ENCODE measurements at regions not wholly inside any gene's neighbourhood (a gene's known extent, or its start where the extent isn't known, plus 50 kb on each side); places are given as distances from the start of the nearest gene placed in this dataset.

GRCh38 chr3:73680391-73681095, 55.8 kb upstream of the PDZRN3 start:
- DNase-seq (ENCODE audit: low read depth) (no peak), FAIRE-seq (no peak)
- H3K4me3 ChIP-seq (ENCODE audit: low read depth, low read length), result no peak overlapping the region
- no peaks in the 10 kb centered on the region for H3K27me3 ChIP-seq (ENCODE audit: control insufficient read depth, insufficient read depth, low read length)
- TF ChIP-seq CTCF (IDR thresholded peaks at IDR 0.05; ENCODE audit: insufficient read depth, low read length, severe bottlenecking), result no peak
- H3K36me3 ChIP-seq (ENCODE audit: control insufficient read depth, insufficient read depth, low read length), result no peaks in the 10 kb centered on the region

- Histone ChIP-seq H3K4me3 (ENCODE audit: low read depth, low read length) (no peak overlapping the region), H3K36me3 (ENCODE audit: control insufficient read depth, insufficient read depth, low read length) (no peaks in the 10 kb centered on the region), H3K27me3 (ENCODE audit: control insufficient read depth, insufficient read depth, low read length) (no peaks in the 10 kb centered on the region)
- no peak for TF ChIP-seq CTCF (IDR thresholded peaks at IDR 0.05; ENCODE audit: insufficient read depth, low read length, severe bottlenecking)
- FAIRE-seq (no peak), DNase-seq (ENCODE audit: low read depth) (no peak)
These were observed 52.7 kb upstream of the PDZRN3 start for GRCh38 chr3:73677336-73678024.
